ENCODE measurements at regions not wholly inside any gene's neighbourhood (a gene's known extent, or its start where the extent isn't known, plus 50 kb on each side); places are given as distances from the start of the nearest gene placed in this dataset.
"Not testable (repeated sequence)": the region's sequence is repeated elsewhere in the genome, so short reads cannot be mapped to it uniquely, and the experiment has no call there.

- no peak for DNase-seq (ENCODE audit: low spot score)
- Histone ChIP-seq H3K27ac (no peak overlapping the region), H3K4me1 (replicated peaks) (no peaks in the 10 kb centered on the region), H3K36me3 (no peaks in the 10 kb centered on the region), H3K9me3 (no peaks in the 10 kb centered on the region), H3K4me3 (no peak overlapping the region), H3K27me3 (replicated peaks; ENCODE audit: insufficient read depth) (no peaks in the 10 kb centered on the region)
- intact Hi-C loops (cut with DNase I), result no loop called here
- 68% methylated on average over 14 of the region's 14 CpGs for WGBS
- TF ChIP-seq POLR2A (IDR thresholded peaks at IDR 0.05), result no peak
- TF ChIP-seq, protein P1, sequence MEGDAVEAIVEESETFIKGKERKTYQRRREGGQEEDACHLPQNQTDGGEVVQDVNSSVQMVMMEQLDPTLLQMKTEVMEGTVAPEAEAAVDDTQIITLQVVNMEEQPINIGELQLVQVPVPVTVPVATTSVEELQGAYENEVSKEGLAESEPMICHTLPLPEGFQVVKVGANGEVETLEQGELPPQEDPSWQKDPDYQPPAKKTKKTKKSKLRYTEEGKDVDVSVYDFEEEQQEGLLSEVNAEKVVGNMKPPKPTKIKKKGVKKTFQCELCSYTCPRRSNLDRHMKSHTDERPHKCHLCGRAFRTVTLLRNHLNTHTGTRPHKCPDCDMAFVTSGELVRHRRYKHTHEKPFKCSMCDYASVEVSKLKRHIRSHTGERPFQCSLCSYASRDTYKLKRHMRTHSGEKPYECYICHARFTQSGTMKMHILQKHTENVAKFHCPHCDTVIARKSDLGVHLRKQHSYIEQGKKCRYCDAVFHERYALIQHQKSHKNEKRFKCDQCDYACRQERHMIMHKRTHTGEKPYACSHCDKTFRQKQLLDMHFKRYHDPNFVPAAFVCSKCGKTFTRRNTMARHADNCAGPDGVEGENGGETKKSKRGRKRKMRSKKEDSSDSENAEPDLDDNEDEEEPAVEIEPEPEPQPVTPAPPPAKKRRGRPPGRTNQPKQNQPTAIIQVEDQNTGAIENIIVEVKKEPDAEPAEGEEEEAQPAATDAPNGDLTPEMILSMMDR (IDR thresholded peaks at IDR 0.05), result no peak
- TF ChIP-seq POLR2AphosphoS5 (IDR thresholded peaks at IDR 0.05), result no peak
Measured at GRCh38 chr17:28256370-28256769, 62.6 kb upstream of the TMEM97 start.

- Histone ChIP-seq H3K4me3 (no peak overlapping the region), H3K4me1 (replicated peaks) (no peaks in the 10 kb centered on the region), H3K27ac (no peak overlapping the region), H3K27me3 (replicated peaks; ENCODE audit: insufficient read depth) (no peaks in the 10 kb centered on the region), H3K9me3 (no peaks in the 10 kb centered on the region), H3K36me3 (no peaks in the 10 kb centered on the region)
- intact Hi-C loops (cut with DNase I), result no loop called here
- 78% methylated on average over 7 of the region's 7 CpGs for WGBS
- DNase-seq (ENCODE audit: low spot score), result no peak
- TF ChIP-seq POLR2A (IDR thresholded peaks at IDR 0.05) (no peak), POLR2AphosphoS5 (IDR thresholded peaks at IDR 0.05) (no peak)
- TF ChIP-seq, protein P1 (IDR thresholded peaks at IDR 0.05), result no peak
Measured at GRCh38 chr17:28256881-28257280, 62.1 kb upstream of the TMEM97 start.

- TF ChIP-seq, protein P1 (IDR thresholded peaks at IDR 0.05), result no peak
- no peak for TF ChIP-seq POLR2AphosphoS5 (IDR thresholded peaks at IDR 0.05)
- TF ChIP-seq POLR2A (IDR thresholded peaks at IDR 0.05), result no peak
- intact Hi-C loops (cut with DNase I), result no loop called here
- Histone ChIP-seq H3K4me3 (no peak overlapping the region), H3K9me3 (no peaks in the 10 kb centered on the region), H3K27ac (no peak overlapping the region), H3K4me1 (replicated peaks) (no peaks in the 10 kb centered on the region), H3K36me3 (no peaks in the 10 kb centered on the region), H3K27me3 (replicated peaks; ENCODE audit: insufficient read depth) (no peaks in the 10 kb centered on the region)
- WGBS, result 53% methylated on average over 5 of the region's 5 CpGs
- DNase-seq (ENCODE audit: low spot score), result no peak
Measured at GRCh38 chr17:28258347-28258887, 60.6 kb upstream of the TMEM97 start.

DNA sequence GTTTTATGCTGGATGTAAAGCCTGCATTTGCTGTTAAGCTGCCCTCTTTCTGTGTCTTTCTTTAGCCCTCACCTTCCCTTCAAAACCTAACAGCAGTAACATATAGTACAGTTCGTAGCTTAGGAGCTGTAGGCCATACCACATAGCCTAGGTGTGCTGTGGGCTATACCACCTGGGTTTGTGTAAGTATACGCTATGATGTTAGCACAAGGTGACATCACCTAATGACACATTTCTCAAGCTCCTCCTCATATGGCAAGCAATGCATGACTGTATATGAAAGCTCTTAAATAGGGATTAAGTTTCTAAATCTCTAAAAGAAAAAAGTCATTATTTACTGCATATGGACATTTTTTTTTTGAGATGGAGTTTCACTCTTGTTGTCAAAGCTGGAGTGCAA, 57.8 kb upstream of the TMEM97 start:
- intact Hi-C loops (cut with DNase I), result no loop called here
- Histone ChIP-seq H3K4me3 (no peak overlapping the region), H3K9me3 (no peaks in the 10 kb centered on the region), H3K36me3 (no peaks in the 10 kb centered on the region), H3K27ac (no peak overlapping the region), H3K4me1 (replicated peaks) (no peaks in the 10 kb centered on the region), H3K27me3 (replicated peaks; ENCODE audit: insufficient read depth) (no peaks in the 10 kb centered on the region)
- TF ChIP-seq, protein P1 (IDR thresholded peaks at IDR 0.05), result no peak
- TF ChIP-seq POLR2AphosphoS5 (IDR thresholded peaks at IDR 0.05) (no peak), POLR2A (IDR thresholded peaks at IDR 0.05) (no peak)
- no peak for DNase-seq (ENCODE audit: low spot score)
- WGBS, result 69% methylated on average over 2 of the region's 2 CpGs

DNA sequence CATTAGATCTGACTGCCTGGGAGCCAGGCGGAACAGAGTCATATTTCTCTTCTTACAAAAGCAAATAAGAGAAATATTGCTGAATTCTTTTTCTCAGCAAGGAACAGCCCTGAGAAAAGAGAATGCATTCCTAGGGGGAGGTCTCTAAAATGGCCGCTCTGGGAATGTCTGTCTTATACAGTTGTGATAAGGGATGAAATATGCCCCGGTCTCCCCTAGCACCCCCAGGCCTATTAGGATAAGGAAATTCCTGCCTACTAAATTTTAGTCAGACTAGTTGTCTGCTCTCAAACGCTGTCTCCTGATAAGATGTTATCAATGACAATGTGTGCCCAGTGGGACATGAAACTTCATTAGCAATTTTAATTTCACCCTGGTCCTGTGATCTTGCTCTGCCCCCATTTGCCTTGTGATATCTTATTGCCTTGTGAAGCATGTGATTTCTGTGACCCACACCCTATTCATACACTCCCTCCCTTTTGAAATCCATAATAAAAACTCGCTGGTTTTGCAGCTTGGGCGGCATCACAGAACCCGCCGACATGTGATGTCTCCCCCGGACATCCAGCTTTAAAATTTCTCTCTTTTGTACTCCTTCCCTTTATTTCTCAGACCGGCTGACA, 56.8 kb upstream of the TMEM97 start:
- H3K9me3 ChIP-seq; H3K27ac ChIP-seq; H3K36me3 ChIP-seq; H3K4me3 ChIP-seq; DNase-seq (ENCODE audit: low spot score); H3K27me3 ChIP-seq (replicated peaks; ENCODE audit: insufficient read depth); H3K4me1 ChIP-seq (replicated peaks); intact Hi-C loops (cut with DNase I): not testable (repeated sequence)
- 91% methylated on average over 10 of the region's 10 CpGs for WGBS

GRCh38 chr17:28264902-28265548, 54.0 kb upstream of the TMEM97 start:
- H3K4me3 ChIP-seq; H3K27me3 ChIP-seq (replicated peaks; ENCODE audit: insufficient read depth); H3K27ac ChIP-seq; H3K9me3 ChIP-seq; DNase-seq (ENCODE audit: low spot score); intact Hi-C loops (cut with DNase I); H3K4me1 ChIP-seq (replicated peaks); H3K36me3 ChIP-seq: not testable (repeated sequence)
- 49% methylated on average over 5 of the region's 5 CpGs for WGBS

- intact Hi-C loops (cut with DNase I); H3K4me1 ChIP-seq (replicated peaks): not testable (repeated sequence)
- 93% methylated on average over 21 of the region's 21 CpGs for WGBS
Measured at GRCh38 chr17:28265856-28266546, 53.0 kb upstream of the TMEM97 start.

DNA sequence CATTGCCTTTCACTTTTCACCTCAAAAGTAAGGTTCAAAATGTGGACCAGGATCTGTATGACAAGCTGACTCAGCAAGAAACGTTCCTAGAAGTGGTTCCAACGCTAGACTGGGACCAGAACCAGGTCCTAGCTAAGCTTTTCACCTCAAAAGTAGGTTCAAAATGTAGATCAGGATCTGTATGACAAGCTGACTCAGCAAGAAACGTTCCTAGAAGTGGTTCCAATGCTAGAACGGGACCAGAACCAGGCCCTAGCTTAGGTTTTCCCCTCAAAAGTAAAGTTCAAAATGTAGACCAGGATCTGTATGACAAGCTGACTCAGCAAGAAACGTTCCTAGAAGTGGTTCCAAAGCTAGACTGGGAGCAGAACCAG, 52.5 kb upstream of the TMEM97 start:
- DNase-seq (ENCODE audit: low spot score); H3K27me3 ChIP-seq (replicated peaks; ENCODE audit: insufficient read depth); H3K9me3 ChIP-seq; H3K27ac ChIP-seq; H3K4me3 ChIP-seq; intact Hi-C loops (cut with DNase I); H3K4me1 ChIP-seq (replicated peaks); H3K36me3 ChIP-seq: not testable (repeated sequence)
- WGBS, result 85% methylated on average over 5 of the region's 5 CpGs

More at GRCh38 chr17:28265856-28266546, 53.0 kb upstream of the TMEM97 start:
- not testable (repeated sequence) for DNase-seq (ENCODE audit: low spot score); H3K4me3 ChIP-seq; H3K27ac ChIP-seq; H3K27me3 ChIP-seq (replicated peaks; ENCODE audit: insufficient read depth); H3K36me3 ChIP-seq; H3K9me3 ChIP-seq

All from prostate gland (tissue), 2 donors.